Sciatic nerve (tissue), 2 donors: ENCODE measurements at regions not wholly inside any gene's neighbourhood (a gene's known extent, or its start where the extent isn't known, plus 50 kb on each side); places are given as distances from the start of the nearest gene placed in this dataset.

ENCODE experiments used
- ATAC-seq: fragments of 200-7000 bp; cut with Tn5 transposase; one replicate; pipeline ENCODE4 v1.9.1; 2020; ENCODE audit warnings: mild to moderate bottlenecking, moderate library complexity
- DNase-seq: peaks from one replicate; pipeline ENCODE4 v3.0.0-alpha.2; 2020; ENCODE audit warnings: low spot score
- intact Hi-C: fragments of 100-400 bp; cut with DNase I; formaldehyde crosslinking; loops from one replicate; pipeline ENCODE4 v1.14.2; 2022
- donor health status: DM: no; HTN: no; CAD: no.
- donor health status: DM: no; HTN: no; CAD: no.

DNA sequence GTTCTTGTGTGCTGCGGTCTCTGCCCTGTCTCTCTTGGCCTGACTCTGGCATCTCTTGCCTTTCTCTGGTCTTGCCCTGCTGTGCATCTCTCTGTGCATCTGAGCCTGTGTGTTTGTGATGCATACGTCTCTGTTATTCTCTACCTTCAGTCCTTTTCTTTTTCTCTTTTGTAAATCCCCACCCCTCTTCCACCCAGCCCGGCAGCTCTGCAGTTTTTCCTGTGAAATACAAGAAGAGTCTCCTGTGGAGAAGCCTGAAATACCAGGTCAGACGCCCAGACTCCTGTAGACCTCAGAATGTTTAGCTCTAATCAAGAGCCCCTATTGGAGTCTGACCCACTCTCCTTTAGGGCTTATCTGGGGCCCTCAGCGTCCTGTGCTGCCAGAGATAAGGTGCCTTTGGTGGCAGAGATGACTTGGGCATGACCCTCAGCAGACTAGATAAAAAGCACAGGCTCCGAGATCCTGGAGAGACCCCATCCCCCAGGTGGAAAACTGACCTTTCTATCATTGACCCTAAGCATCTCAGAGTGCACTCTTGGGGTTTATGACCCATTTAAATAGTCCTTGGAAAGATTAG is 167.5 kb upstream of the SRRM4 start:
- no peak for DNase-seq
- intact Hi-C loops: no loop called here

DNA sequence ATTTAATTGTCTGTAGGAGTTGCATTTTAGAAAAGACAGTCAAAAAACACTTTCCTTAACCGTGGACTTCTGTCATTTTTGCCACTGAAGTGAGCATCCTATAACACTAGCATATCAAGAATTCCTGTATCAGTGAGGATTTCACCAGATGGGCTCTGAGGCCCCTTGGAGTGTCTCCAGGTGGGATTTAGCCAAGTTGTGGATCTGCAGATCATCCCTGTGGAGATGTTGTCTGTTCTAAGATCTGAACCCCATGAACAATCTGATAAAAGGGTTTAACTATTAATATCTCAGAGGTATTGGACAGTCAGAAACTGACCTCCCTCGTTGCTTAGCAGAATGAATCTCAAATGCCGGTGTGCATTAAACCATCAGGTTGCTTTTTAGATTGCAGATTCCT is 165.0 kb upstream of the SRRM4 start:
- DNase-seq: no peak
- no peak for ATAC-seq
- intact Hi-C loops: no loop called here

More for the DNA sequence above, 167.5 kb upstream of the SRRM4 start:
- no peak for ATAC-seq

DNA sequence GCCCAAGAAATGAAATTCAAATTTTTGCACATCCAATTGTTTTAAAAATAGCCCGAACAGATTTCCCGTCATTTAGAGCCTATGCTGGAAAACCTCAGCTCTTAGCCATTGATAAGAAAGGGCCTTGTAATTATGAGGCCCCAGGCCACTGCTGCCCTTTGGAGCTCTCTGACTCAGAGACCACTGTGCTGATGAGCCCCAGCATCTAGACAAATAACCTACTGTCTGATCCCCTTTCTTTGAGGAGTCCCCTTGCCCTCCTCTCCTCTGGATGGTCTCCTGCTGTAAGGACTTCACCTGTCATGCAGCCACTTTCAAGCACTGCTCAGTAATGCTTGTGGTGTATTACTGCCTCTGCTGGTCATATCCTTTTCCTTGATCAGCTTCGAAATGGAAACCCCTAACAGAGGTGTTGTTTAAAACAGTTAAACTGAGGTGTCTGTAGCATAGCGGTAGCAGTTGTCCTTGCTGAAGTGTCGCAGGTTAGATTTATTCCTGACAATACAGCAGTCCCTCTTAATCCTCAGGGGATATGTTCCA is 159.9 kb upstream of the SRRM4 start:
- DNase-seq: no peak
- intact Hi-C loops: loop anchor here (5.0 kb wide), 1 partner anchor 1504 kb away; no protein-coding TSS in a partner anchor
- ATAC-seq: no peak

DNA sequence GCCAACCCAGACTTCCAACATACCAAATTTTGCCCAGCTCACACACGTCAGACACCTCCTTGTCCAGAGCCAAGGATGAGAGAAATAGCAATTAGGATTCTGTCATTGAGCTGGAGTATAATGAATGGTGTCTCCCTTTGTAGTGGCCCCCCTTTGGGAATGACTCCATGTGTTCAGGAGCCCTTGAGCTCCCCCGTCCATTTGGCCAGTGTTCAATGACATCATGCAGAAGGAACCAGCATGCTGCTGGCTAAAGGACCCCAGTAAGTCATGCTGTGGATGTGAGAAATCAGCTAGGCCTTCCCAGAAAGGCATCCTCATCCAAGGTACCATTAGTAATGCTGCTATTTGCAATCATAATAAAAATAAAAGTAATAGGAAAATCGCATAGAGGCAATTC is 158.8 kb upstream of the SRRM4 start:
- intact Hi-C loops: loop anchor here (5.0 kb wide), 1 partner anchor 1505 kb away; no protein-coding TSS in a partner anchor
- DNase-seq: no peak
- no peak for ATAC-seq

GRCh38 chr12:118827047-118827446 is 154.3 kb upstream of the SRRM4 start:
- no peak for ATAC-seq
- intact Hi-C loops: no loop called here

DNA sequence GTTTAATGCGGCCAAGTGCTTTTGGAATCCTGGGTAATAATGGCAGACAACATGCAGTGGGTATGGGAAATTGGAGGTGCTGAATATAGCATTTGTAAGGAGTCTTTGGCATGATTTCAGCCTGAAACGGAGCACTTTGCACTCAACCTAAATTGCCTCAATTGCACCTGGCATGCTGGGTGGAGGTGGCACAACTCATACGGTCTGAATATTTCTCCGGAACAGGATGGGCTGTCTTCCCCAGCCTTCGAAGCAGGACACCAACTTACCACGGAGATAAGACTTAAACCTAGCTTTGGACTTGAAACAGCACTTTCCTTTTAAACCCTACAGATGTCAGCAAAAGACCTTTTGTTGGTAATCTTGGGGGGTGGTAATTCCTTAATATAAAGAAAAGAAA is 153.7 kb upstream of the SRRM4 start:
- DNase-seq (no peak), ATAC-seq (no peak)
- intact Hi-C loops: no loop called here

More at GRCh38 chr12:118827047-118827446, 154.3 kb upstream of the SRRM4 start:
- no peak for DNase-seq

- no peak for DNase-seq
- ATAC-seq: no peak
- intact Hi-C loops: no loop called here
Measured at GRCh38 chr12:118830296-118830695, 151.0 kb upstream of the SRRM4 start.

- no peak for DNase-seq
- intact Hi-C loops: no loop called here
- no peak for ATAC-seq
Measured at GRCh38 chr12:118835926-118836325, 145.4 kb upstream of the SRRM4 start.

DNA sequence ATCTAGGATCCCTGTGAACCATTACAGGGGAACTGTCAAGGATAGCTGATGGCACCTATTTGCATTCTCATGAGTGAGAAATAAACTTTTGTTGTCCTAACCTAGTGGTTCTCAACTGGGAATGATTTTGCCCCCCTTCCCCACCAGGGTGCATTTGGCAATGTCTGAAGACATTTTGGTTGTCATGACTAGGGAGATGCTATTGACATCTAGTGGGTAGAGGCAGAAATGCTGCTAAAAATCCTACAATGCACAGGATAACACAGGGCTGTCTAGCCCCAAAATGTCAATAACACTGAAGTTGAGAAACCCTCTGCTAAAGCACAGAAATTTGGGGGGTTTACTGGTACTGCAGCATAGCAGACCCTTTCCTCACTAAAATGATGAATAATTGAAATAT is 140.9 kb upstream of the SRRM4 start:
- ATAC-seq: no peak
- intact Hi-C loops: no loop called here
- DNase-seq: no peak

GRCh38 chr12:118840878-118841277 is 140.5 kb upstream of the SRRM4 start:
- intact Hi-C loops: no loop called here
- ATAC-seq (no peak), DNase-seq (no peak)

GRCh38 chr12:118841588-118841987 is 139.8 kb upstream of the SRRM4 start:
- no peak for DNase-seq
- no peak for ATAC-seq
- intact Hi-C loops: no loop called here

DNA sequence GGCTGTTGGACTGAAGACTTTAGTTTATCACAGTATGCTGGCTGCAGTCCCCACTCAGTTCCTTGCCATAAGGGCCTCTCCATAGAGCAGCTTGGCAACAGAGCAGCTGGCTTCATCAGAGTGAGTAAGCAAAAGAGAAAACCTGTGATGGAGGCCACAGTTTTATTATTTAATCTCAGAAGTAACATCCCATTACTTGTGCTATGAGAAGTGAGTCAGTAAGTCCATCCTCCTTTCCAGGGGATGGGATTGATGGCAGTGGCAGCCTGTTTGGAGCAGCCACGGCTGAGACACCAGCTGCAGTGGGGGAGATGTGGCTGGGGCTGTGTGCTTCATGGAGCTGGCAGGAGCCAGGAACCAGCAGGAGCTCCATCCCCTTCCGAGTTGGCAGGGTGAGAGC is 138.5 kb upstream of the SRRM4 start:
- intact Hi-C loops: no loop called here
- DNase-seq: no peak
- no peak for ATAC-seq

DNA sequence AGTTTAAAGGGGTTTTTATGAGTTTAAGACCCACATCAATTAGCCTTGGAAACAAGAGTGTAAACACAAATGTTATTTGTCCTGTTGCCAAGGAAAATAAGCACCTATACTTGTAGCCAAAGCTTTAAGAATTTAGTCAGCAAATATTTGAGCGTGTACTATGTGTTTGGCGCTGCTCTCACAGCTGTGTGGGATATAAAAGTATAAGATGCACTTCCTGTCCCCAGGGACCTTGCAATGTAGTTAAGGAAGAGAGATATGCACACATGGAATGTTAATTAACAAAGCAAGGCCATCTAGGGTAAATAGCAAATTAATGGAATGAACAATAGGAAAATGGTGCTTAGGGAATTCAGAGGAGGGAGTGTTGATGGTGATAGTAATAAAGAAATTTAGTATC is 134.9 kb upstream of the SRRM4 start:
- DNase-seq (no peak), ATAC-seq (no peak)
- intact Hi-C loops: no loop called here

GRCh38 chr12:118850244-118850825 is 131.0 kb upstream of the SRRM4 start:
- no peak for DNase-seq

GRCh38 chr12:118851891-118852290 is 129.4 kb upstream of the SRRM4 start:
- DNase-seq (no peak), ATAC-seq (no peak)
- intact Hi-C loops: no loop called here

More at GRCh38 chr12:118850244-118850825, 131.0 kb upstream of the SRRM4 start:
- intact Hi-C loops: no loop called here
- no peak for ATAC-seq

DNA sequence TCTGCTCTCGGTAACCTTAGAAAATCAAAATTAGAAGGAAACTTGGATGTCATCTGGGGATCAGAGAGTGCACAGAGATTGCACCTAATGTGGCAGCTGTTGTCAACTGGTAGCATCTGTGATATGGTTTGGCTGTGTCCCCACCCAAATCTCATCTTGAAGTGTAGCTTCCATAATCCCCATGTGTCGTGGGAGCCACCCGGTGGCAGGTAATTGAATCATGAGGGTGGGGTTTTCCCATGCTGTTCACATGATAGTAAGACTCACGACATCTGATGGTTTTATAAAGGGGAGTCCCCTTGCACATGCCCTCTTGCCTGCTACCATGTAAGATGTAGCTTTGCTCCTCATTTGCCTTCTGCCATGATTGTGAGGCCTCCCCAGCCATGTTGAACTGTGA is 127.7 kb upstream of the SRRM4 start:
- DNase-seq (no peak), ATAC-seq (no peak)
- intact Hi-C loops: no loop called here

GRCh38 chr12:118855858-118856257 is 125.5 kb upstream of the SRRM4 start:
- intact Hi-C loops: no loop called here
- no peak for ATAC-seq
- no peak for DNase-seq

DNA sequence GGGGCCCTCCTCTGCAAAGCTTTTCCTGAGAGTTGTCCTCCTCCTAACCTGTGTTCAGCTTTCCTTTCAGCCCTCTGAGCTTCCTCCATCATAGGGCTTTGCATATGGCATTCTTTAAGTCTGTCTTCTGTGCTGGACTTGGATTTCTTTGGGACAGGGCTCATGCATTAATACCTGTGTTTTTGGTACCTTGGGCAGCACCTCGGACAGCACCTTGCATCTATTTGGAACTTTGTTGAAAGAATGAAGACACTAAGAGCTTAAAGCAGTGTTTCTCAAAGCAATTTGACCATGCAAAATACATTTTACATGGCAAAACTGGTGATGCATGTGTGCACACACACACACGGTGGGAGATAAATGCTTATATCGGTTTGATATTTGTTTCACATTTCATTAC is 115.0 kb upstream of the SRRM4 start:
- ATAC-seq: no peak
- DNase-seq: no peak
- intact Hi-C loops: no loop called here

- ATAC-seq: no peak
- intact Hi-C loops: no loop called here
Measured at GRCh38 chr12:118870551-118870950, 110.8 kb upstream of the SRRM4 start.

DNA sequence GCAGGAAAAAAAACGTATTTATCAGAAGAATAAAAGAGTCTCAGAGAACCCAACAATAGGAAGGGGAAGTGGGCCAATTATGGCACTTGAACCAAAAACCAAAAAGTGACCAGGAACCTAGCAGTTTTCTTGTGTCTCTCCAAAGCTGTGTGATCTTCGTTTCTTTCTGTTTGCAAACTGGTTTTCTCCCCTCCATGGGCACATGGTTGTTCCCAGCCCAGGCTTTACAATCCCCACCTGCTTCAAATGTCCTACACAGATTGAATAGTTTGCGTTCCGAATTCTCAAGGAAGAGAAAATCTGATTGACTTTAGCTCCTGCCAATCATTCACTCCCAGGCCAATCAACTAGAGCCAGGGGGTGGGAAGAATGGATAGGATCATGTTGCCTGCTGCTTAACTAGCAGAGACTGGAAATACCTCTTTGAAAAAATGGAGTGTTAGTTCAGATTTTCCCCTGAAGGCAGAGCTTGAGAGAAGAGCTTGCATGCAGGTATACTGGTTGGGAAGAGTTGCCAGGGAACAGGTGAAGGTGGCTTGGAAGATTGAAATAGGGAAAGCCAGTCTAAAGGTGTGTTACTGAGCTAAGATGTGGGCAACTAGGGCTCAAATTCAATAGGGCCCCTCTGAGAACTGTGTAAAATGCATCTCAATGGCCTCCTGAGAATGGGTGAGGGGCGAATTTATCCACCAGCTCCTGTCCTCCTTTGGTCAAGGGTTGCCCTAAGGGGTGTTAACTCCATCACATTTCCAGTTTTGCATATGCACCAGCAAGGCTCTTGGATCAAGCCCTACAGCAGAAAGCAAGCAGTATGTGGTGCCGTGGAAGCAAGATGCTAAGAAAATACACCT is 106.4 kb upstream of the SRRM4 start:
- ATAC-seq: no peak

More at GRCh38 chr12:118870551-118870950, 110.8 kb upstream of the SRRM4 start:
- DNase-seq: no peak

More for the DNA sequence above, 106.4 kb upstream of the SRRM4 start:
- DNase-seq: no peak
- intact Hi-C loops: no loop called here
